Panc1 (cell line): ENCODE measurements at regions not wholly inside any gene's neighbourhood (a gene's known extent, or its start where the extent isn't known, plus 50 kb on each side); places are given as distances from the start of the nearest gene placed in this dataset.

Experiments used
- ATAC-seq: fragments of 200-7000 bp; cut with Tn5 transposase; 2 replicates; pipeline ENCODE4 v1.9.1; 2020; ENCODE audit warnings: mild to moderate bottlenecking, moderate library complexity
- BruUV-seq: library from RNA; stranded (reverse); fragments of 400-500 nt; replicated peaks from 2 replicates; lab custom pipeline; 2021; lab: Mats Ljungman, UMichigan
- CTCF ChIA-PET: fragments of 300-600 bp; sonication (Branson Sonifier 250); formaldehyde crosslinking; loops from one replicate; lab custom pipeline; 2022; ENCODE audit warnings: antibody characterized with exemption; lab: Charles Lee
- POLR2A ChIA-PET: fragments of 300-600 bp; sonication (Branson Sonifier 250); formaldehyde crosslinking; loops from one replicate; lab custom pipeline; 2022; ENCODE audit warnings: antibody characterized with exemption; lab: Charles Lee
- DNase-seq: peaks from one replicate; pipeline ENCODE4 v3.0.0-alpha.2; 2010; ENCODE audit warnings: low read depth, low spot score
- H3K27ac ChIP-seq: 2 replicates; pipeline ENCODE4 v1.5.1; 2011; ENCODE audit warnings: mild to moderate bottlenecking, low read length, inconsistent platforms
- H3K27me3 ChIP-seq: fragments of 200-500 bp; sonication (Bioruptor generic); 2 replicates; pipeline ENCODE4 v1.6.0; 2014; ENCODE audit warnings: low read length, inconsistent platforms; ENCODE audit not compliant: control insufficient read depth, insufficient read depth
- H3K36me3 ChIP-seq: fragments of 200-500 bp; sonication (Bioruptor generic); 2 replicates; pipeline ENCODE4 v1.5.1; 2014; ENCODE audit warnings: inconsistent platforms, mild to moderate bottlenecking, low read length, moderate library complexity; ENCODE audit not compliant: control insufficient read depth, insufficient read depth
- H3K4me1 ChIP-seq: 2 replicates; pipeline ENCODE4 v1.5.1; 2011; ENCODE audit warnings: inconsistent platforms, mild to moderate bottlenecking, low read length, moderate library complexity; ENCODE audit not compliant: control insufficient read depth, insufficient read depth
- H3K4me3 ChIP-seq, 2 experiments: 2 replicates each; pipeline ENCODE4 v1.5.1; 2011 to 2012; ENCODE audit warnings: low read depth in 2 of 2, low read length in 2 of 2, mild to moderate bottlenecking in 2 of 2, inconsistent platforms in 1 of 2, moderate library complexity in 1 of 2
- H3K9me3 ChIP-seq: fragments of 200-500 bp; sonication (Bioruptor generic); 2 replicates; pipeline ENCODE4 v1.5.1; 2014; ENCODE audit warnings: low read depth, mild to moderate bottlenecking, inconsistent platforms, low read length, moderate library complexity; ENCODE audit not compliant: control insufficient read depth, insufficient read depth
- POLR2AphosphoS5 ChIP-seq: IDR thresholded peaks from 2 replicates; pipeline ENCODE4 v1.6.1; 2012; ENCODE audit warnings: mild to moderate bottlenecking, low read depth, low read length, moderate library complexity
- SIN3A ChIP-seq: IDR thresholded peaks from 2 replicates; pipeline ENCODE4 v1.6.1; 2012; ENCODE audit warnings: low read depth, mild to moderate bottlenecking, low read length, moderate library complexity, borderline replicate concordance; ENCODE audit not compliant: insufficient read depth
- TCF7L2 ChIP-seq: IDR thresholded peaks from 2 replicates; pipeline ENCODE4 v1.6.1; 2011; ENCODE audit warnings: mild to moderate bottlenecking, low read depth, low read length, inconsistent platforms
- in situ Hi-C: cut with HindIII; loops from 2 replicates; pipeline ENCODE4 v1.10.0; 2016; ENCODE audit warnings: low sequenced_read_pairs, low pct_unique_long_range_greater_than_20kb
- intact Hi-C: fragments of 100-400 bp; cut with micrococcal nuclease; formaldehyde crosslinking; loops from one replicate; pipeline ENCODE4 v1.10.0; 2022; ENCODE audit not compliant: unreplicated experiment
- TF ChIP-seq, protein P1 (sequence below): fragments of 450-650 bp; IDR thresholded peaks from 2 replicates; pipeline ENCODE4 v1.5.1; 2017; ENCODE audit warnings: mild to moderate bottlenecking
- TF ChIP-seq, protein P2 (sequence below), 2 experiments: IDR thresholded peaks; 2 replicates each; pipeline ENCODE4 v1.6.1; 2011 to 2012; ENCODE audit warnings: low read depth in 2 of 2, control low read depth in 1 of 2, low read length in 1 of 2, mild to moderate bottlenecking in 1 of 2, moderate library complexity in 1 of 2; ENCODE audit not compliant: insufficient read depth in 1 of 2

DNA sequence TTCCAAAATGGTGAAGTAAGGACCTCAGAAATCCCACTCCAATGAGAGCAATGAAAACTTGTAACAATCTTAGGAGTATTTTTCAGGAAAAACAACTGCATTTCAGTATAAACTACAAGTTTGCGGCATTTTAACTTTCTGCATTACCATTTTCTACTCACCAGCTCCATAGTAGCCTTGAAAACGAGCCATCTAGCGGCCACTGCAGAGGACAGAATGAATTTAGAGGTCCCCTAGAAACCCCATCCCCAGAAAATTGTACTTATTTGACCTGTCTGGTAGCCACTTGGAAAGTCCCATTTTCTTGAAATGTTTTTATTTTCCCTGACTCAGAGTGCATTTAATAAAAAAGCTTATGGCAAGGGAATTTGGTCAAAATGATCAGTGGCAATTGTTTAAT lies 205.4 kb upstream of the ITGA1 start:
- Histone ChIP-seq H3K27ac (no peak overlapping the region), H3K36me3 (no peaks in the 10 kb centered on the region), H3K4me3 (no peak overlapping the region), H3K4me1 (no peaks in the 10 kb centered on the region), H3K27me3 (no peaks in the 10 kb centered on the region), H3K9me3 (no peaks in the 10 kb centered on the region)
- ATAC-seq: no peak
- ChIA-PET CTCF (no interaction called here), POLR2A (no interaction called here)
- intact Hi-C loops: no loop called here
- no peak for DNase-seq
- BruUV-seq: no TSS peak
- in situ Hi-C loops: no loop called here
- TF ChIP-seq, protein P1, sequence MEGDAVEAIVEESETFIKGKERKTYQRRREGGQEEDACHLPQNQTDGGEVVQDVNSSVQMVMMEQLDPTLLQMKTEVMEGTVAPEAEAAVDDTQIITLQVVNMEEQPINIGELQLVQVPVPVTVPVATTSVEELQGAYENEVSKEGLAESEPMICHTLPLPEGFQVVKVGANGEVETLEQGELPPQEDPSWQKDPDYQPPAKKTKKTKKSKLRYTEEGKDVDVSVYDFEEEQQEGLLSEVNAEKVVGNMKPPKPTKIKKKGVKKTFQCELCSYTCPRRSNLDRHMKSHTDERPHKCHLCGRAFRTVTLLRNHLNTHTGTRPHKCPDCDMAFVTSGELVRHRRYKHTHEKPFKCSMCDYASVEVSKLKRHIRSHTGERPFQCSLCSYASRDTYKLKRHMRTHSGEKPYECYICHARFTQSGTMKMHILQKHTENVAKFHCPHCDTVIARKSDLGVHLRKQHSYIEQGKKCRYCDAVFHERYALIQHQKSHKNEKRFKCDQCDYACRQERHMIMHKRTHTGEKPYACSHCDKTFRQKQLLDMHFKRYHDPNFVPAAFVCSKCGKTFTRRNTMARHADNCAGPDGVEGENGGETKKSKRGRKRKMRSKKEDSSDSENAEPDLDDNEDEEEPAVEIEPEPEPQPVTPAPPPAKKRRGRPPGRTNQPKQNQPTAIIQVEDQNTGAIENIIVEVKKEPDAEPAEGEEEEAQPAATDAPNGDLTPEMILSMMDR: peak; percentile 39; the same call in 1 of the 2 replicates
- TF ChIP-seq TCF7L2: no peak

DNA sequence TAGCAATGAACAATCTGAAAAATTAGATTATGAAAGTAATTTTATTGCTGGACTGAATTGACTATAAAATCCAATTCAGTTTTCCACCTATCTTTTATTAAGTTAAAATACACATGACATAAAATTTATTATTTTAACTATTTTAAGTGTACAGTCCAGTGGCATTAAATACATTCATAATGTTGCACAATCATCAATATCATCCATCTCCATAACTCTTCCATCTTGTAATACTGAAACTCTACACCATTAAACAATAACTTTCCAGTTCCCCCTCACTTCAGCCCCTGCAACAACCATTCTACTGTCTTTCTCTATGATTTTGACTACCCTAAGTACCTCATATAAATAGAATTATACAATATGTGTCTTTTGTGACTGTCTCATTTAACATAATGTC lies 200.6 kb upstream of the ITGA1 start:
- Histone ChIP-seq H3K9me3 (no peaks in the 10 kb centered on the region), H3K4me1 (no peaks in the 10 kb centered on the region), H3K36me3 (no peaks in the 10 kb centered on the region), H3K27ac (no peak overlapping the region), H3K27me3 (no peaks in the 10 kb centered on the region), H3K4me3 (no peak overlapping the region)
- no peak for DNase-seq
- ChIA-PET POLR2A (no interaction called here), CTCF (no interaction called here)
- no peak for ATAC-seq
- TF ChIP-seq, protein P2, sequence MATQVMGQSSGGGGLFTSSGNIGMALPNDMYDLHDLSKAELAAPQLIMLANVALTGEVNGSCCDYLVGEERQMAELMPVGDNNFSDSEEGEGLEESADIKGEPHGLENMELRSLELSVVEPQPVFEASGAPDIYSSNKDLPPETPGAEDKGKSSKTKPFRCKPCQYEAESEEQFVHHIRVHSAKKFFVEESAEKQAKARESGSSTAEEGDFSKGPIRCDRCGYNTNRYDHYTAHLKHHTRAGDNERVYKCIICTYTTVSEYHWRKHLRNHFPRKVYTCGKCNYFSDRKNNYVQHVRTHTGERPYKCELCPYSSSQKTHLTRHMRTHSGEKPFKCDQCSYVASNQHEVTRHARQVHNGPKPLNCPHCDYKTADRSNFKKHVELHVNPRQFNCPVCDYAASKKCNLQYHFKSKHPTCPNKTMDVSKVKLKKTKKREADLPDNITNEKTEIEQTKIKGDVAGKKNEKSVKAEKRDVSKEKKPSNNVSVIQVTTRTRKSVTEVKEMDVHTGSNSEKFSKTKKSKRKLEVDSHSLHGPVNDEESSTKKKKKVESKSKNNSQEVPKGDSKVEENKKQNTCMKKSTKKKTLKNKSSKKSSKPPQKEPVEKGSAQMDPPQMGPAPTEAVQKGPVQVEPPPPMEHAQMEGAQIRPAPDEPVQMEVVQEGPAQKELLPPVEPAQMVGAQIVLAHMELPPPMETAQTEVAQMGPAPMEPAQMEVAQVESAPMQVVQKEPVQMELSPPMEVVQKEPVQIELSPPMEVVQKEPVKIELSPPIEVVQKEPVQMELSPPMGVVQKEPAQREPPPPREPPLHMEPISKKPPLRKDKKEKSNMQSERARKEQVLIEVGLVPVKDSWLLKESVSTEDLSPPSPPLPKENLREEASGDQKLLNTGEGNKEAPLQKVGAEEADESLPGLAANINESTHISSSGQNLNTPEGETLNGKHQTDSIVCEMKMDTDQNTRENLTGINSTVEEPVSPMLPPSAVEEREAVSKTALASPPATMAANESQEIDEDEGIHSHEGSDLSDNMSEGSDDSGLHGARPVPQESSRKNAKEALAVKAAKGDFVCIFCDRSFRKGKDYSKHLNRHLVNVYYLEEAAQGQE (IDR thresholded peaks at IDR 0.05; ENCODE audit: insufficient read depth in 1 of 2, low read depth in 2 of 2, low read length in 1 of 2): no peak
- TF ChIP-seq, protein P1: no peak
- no peak for TF ChIP-seq TCF7L2
- no peak for TF ChIP-seq POLR2AphosphoS5
- no peak for TF ChIP-seq SIN3A
- intact Hi-C loops: no loop called here
- BruUV-seq: no TSS peak
- in situ Hi-C loops: no loop called here

DNA sequence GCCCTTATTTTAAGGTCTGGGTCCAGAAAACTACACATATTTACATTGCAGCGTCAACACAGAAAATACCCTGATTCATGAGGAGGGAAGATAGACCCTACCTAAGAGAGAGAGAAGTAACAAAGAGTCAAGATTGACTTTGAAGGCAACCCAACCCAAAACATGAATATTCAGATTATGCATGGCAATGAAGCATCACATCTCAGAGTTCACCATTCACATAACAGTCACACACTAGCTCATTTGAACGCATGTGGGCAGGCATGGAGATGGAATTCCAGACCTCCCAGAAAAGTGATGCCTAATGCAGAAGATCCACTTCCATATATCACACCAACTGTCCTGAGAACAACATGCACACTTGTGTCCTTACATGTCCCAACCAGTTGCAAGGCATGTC lies 190.1 kb upstream of the ITGA1 start:
- POLR2A ChIA-PET: no interaction called here
- H3K4me3 ChIP-seq: no peak overlapping the region
- no peaks in the 10 kb centered on the region for H3K36me3 ChIP-seq
- TF ChIP-seq, protein P1: no peak
- TF ChIP-seq, protein P2 (IDR thresholded peaks at IDR 0.05; ENCODE audit: insufficient read depth in 1 of 2, low read depth in 2 of 2, low read length in 1 of 2): no peak
- no peak for TF ChIP-seq SIN3A
- no peak for TF ChIP-seq TCF7L2
- no peak for TF ChIP-seq POLR2AphosphoS5
- H3K4me1 ChIP-seq: no peaks in the 10 kb centered on the region
- H3K9me3 ChIP-seq: no peaks in the 10 kb centered on the region
- no peaks in the 10 kb centered on the region for H3K27me3 ChIP-seq
- DNase-seq: no peak
- in situ Hi-C loops (no loop called here), intact Hi-C loops (no loop called here)
- no peak overlapping the region for H3K27ac ChIP-seq
- no TSS peak for BruUV-seq
- ATAC-seq: no peak
- CTCF ChIA-PET: no interaction called here
